ENCODE measurements at regions not wholly inside any gene's neighbourhood (a gene's known extent, or its start where the extent isn't known, plus 50 kb on each side); places are given as distances from the start of the nearest gene placed in this dataset.

DNA sequence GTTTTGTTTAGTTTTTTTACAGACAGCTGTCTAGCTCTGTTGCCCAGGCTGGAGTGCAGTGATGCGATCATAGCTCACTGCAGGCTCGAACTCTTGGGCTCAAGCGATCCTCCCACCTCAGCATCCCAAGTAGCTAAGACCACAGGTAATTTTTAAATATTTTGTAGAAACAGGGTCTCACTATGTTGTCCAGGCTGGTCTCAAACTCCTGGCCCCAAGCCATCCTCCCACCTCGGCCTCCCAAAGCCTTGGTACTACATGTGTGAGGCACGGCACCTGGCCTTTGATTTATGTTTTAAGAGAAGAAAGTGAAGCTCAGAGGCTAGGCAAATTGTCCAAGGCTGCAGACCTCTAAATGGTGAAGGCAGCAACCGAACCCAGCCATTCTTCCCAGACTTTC lies 98.6 kb upstream of the SVIL start:
- TF ChIP-seq, protein P1, sequence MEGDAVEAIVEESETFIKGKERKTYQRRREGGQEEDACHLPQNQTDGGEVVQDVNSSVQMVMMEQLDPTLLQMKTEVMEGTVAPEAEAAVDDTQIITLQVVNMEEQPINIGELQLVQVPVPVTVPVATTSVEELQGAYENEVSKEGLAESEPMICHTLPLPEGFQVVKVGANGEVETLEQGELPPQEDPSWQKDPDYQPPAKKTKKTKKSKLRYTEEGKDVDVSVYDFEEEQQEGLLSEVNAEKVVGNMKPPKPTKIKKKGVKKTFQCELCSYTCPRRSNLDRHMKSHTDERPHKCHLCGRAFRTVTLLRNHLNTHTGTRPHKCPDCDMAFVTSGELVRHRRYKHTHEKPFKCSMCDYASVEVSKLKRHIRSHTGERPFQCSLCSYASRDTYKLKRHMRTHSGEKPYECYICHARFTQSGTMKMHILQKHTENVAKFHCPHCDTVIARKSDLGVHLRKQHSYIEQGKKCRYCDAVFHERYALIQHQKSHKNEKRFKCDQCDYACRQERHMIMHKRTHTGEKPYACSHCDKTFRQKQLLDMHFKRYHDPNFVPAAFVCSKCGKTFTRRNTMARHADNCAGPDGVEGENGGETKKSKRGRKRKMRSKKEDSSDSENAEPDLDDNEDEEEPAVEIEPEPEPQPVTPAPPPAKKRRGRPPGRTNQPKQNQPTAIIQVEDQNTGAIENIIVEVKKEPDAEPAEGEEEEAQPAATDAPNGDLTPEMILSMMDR (IDR thresholded peaks at IDR 0.05; ENCODE audit: borderline replicate concordance, extremely low read depth, insufficient read depth): no peak
- no peaks in the 10 kb centered on the region for H3K27me3 ChIP-seq (ENCODE audit: control insufficient read depth, insufficient read depth, low read length)
- H3K4me3 ChIP-seq (ENCODE audit: low read length in 3 of 3): no peak overlapping the region
- no peak for FAIRE-seq
- no peaks in the 10 kb centered on the region for H3K36me3 ChIP-seq (ENCODE audit: control insufficient read depth in 2 of 3, insufficient read depth in 3 of 3, low read length in 3 of 3)
- H3K9me3 ChIP-seq (ENCODE audit: control insufficient read depth in 2 of 3, insufficient read depth in 1 of 3, low read length in 3 of 3): no peaks in the 10 kb centered on the region
- intact Hi-C loops (cut with DNase I): no loop called here
- H3K9ac ChIP-seq (ENCODE audit: low read length in 3 of 3): no peak overlapping the region
- no peak for DNase-seq
- H3K27ac ChIP-seq (ENCODE audit: low read depth in 2 of 2, low read length in 2 of 2): no peak overlapping the region
- peaks cover 3 to 8% (median 4%) of the 10 kb centered on the region in 3 donors for H3K4me1 ChIP-seq (ENCODE audit: control insufficient read depth in 2 of 3, insufficient read depth in 2 of 3, low read depth in 1 of 3, low read length in 3 of 3)

DNA sequence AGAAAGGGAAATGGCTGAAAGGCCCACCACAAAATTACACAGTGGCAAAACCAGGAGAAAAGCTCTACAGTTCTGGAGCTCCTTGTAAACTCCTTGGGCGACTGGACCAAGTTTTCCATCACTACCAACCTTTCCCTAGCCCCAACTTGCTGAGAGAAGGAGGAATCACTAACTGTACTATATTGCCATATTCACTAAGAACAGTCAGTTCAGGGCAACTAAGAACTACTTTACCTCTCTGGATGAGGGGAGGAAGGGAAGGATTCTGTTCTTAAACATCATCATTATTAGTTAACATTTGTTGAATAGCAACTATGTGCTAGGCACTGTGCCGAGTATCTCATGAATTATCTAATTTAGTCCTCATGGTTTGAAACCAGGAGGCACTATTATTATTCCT lies 98.1 kb upstream of the SVIL start:
- Histone ChIP-seq H3K4me1 (ENCODE audit: control insufficient read depth in 2 of 3, insufficient read depth in 2 of 3, low read depth in 1 of 3, low read length in 3 of 3) (peaks cover 3 to 8% (median 4%) of the 10 kb centered on the region in 3 donors), H3K4me3 (ENCODE audit: low read length in 3 of 3) (no peak overlapping the region), H3K9ac (ENCODE audit: low read length in 3 of 3) (no peak overlapping the region), H3K36me3 (ENCODE audit: control insufficient read depth in 2 of 3, insufficient read depth in 3 of 3, low read length in 3 of 3) (no peaks in the 10 kb centered on the region), H3K27ac (ENCODE audit: low read depth in 2 of 2, low read length in 2 of 2) (no peak overlapping the region), H3K27me3 (ENCODE audit: control insufficient read depth, insufficient read depth, low read length) (no peaks in the 10 kb centered on the region), H3K9me3 (ENCODE audit: control insufficient read depth in 2 of 3, insufficient read depth in 1 of 3, low read length in 3 of 3) (no peaks in the 10 kb centered on the region)
- DNase-seq (no peak), FAIRE-seq (no peak)
- TF ChIP-seq, protein P1 (IDR thresholded peaks at IDR 0.05; ENCODE audit: borderline replicate concordance, extremely low read depth, insufficient read depth): no peak
- intact Hi-C loops (cut with DNase I): no loop called here

- H3K4me3 ChIP-seq (ENCODE audit: low read length in 3 of 3): no peak overlapping the region
- DNase-seq: no peak
- peaks cover 3 to 6% (median 4%) of the 10 kb centered on the region in 3 donors for H3K4me1 ChIP-seq (ENCODE audit: control insufficient read depth in 2 of 3, insufficient read depth in 2 of 3, low read depth in 1 of 3, low read length in 3 of 3)
- no peak overlapping the region for H3K27ac ChIP-seq (ENCODE audit: low read depth in 2 of 2, low read length in 2 of 2)
- no peaks in the 10 kb centered on the region for H3K36me3 ChIP-seq (ENCODE audit: control insufficient read depth in 2 of 3, insufficient read depth in 3 of 3, low read length in 3 of 3)
- intact Hi-C loops (cut with DNase I): no loop called here
- FAIRE-seq: no peak
- no peaks in the 10 kb centered on the region for H3K27me3 ChIP-seq (ENCODE audit: control insufficient read depth, insufficient read depth, low read length)
- TF ChIP-seq, protein P1 (IDR thresholded peaks at IDR 0.05; ENCODE audit: borderline replicate concordance, extremely low read depth, insufficient read depth): no peak
- no peaks in the 10 kb centered on the region for H3K9me3 ChIP-seq (ENCODE audit: control insufficient read depth in 2 of 3, insufficient read depth in 1 of 3, low read length in 3 of 3)
- H3K9ac ChIP-seq (ENCODE audit: low read length in 3 of 3): no peak overlapping the region
These were observed 97.0 kb upstream of the SVIL start for GRCh38 chr10:29731760-29732159.

GRCh38 chr10:29730969-29731368 lies 96.2 kb upstream of the SVIL start:
- no peaks in the 10 kb centered on the region for H3K36me3 ChIP-seq (ENCODE audit: control insufficient read depth in 2 of 3, insufficient read depth in 3 of 3, low read length in 3 of 3)
- H3K9ac ChIP-seq (ENCODE audit: low read length in 3 of 3): no peak overlapping the region
- FAIRE-seq (no peak), DNase-seq (no peak)
- intact Hi-C loops (cut with DNase I): no loop called here
- H3K4me3 ChIP-seq (ENCODE audit: low read length in 3 of 3): no peak overlapping the region
- H3K4me1 ChIP-seq (ENCODE audit: control insufficient read depth in 2 of 3, insufficient read depth in 2 of 3, low read depth in 1 of 3, low read length in 3 of 3): peaks cover 3 to 6% (median 4%) of the 10 kb centered on the region in 3 donors
- H3K9me3 ChIP-seq (ENCODE audit: control insufficient read depth in 2 of 3, insufficient read depth in 1 of 3, low read length in 3 of 3): no peaks in the 10 kb centered on the region
- TF ChIP-seq, protein P1 (IDR thresholded peaks at IDR 0.05; ENCODE audit: borderline replicate concordance, extremely low read depth, insufficient read depth): no peak
- no peak overlapping the region for H3K27ac ChIP-seq (ENCODE audit: low read depth in 2 of 2, low read length in 2 of 2)
- H3K27me3 ChIP-seq (ENCODE audit: control insufficient read depth, insufficient read depth, low read length): no peaks in the 10 kb centered on the region

Measured in kidney (tissue), 13 donors.